H9 (cell line): ENCODE measurements at regions not wholly inside any gene's neighbourhood (a gene's known extent, or its start where the extent isn't known, plus 50 kb on each side); places are given as distances from the start of the nearest gene placed in this dataset.

ENCODE experiments used
- DNase-seq: peaks from one replicate; pipeline ENCODE4 v3.0.0-alpha.2; 2017
- H2AFZ ChIP-seq: one replicate; pipeline ENCODE4 v1.6.1; 2013; ENCODE audit warnings: mild to moderate bottlenecking, low read length, control low read depth, moderate library complexity
- H2AK5ac ChIP-seq: 2 replicates; pipeline ENCODE4 v1.6.1; 2013; ENCODE audit warnings: low read length, control low read depth, mixed read lengths; ENCODE audit not compliant: insufficient read length
- H2BK120ac ChIP-seq: one replicate; pipeline ENCODE4 v1.6.1; 2013; ENCODE audit warnings: low read depth, mild to moderate bottlenecking, low read length, control low read depth, inconsistent platforms; ENCODE audit not compliant: poor library complexity, severe bottlenecking
- H2BK12ac ChIP-seq: 2 replicates; pipeline ENCODE4 v1.6.1; 2013; ENCODE audit warnings: low read length, control low read depth, mixed read lengths, low read depth; ENCODE audit not compliant: insufficient read length
- H2BK15ac ChIP-seq: 2 replicates; pipeline ENCODE4 v1.6.1; 2013; ENCODE audit warnings: low read depth, low read length, control low read depth
- H2BK20ac ChIP-seq: one replicate; pipeline ENCODE4 v1.6.1; 2013; ENCODE audit warnings: low read depth, mild to moderate bottlenecking, low read length, control low read depth, inconsistent platforms; ENCODE audit not compliant: poor library complexity, severe bottlenecking
- H2BK5ac ChIP-seq: 2 replicates; pipeline ENCODE4 v1.6.1; 2013; ENCODE audit warnings: low read length, control low read depth, mixed read lengths; ENCODE audit not compliant: insufficient read length
- H3K14ac ChIP-seq: 2 replicates; pipeline ENCODE4 v1.6.1; 2013; ENCODE audit warnings: low read length, control low read depth; ENCODE audit not compliant: insufficient read depth
- H3K18ac ChIP-seq: 2 replicates; pipeline ENCODE4 v1.6.1; 2013; ENCODE audit warnings: low read depth, mild to moderate bottlenecking, mixed read lengths, low read length, control low read depth; ENCODE audit not compliant: insufficient read length
- H3K23ac ChIP-seq: 2 replicates; pipeline ENCODE4 v1.6.1; 2013; ENCODE audit warnings: low read length, control low read depth, mixed read lengths, low read depth; ENCODE audit not compliant: insufficient read length
- H3K23me2 ChIP-seq: 2 replicates; pipeline ENCODE4 v1.6.1; 2013; ENCODE audit warnings: low read depth, mild to moderate bottlenecking, mixed read lengths, low read length, control low read depth; ENCODE audit not compliant: insufficient read length, poor library complexity, severe bottlenecking
- H3K27ac ChIP-seq: 2 replicates; pipeline ENCODE4 v1.5.1; 2013; ENCODE audit warnings: low read length, control low read depth, mixed read lengths, low read depth; ENCODE audit not compliant: insufficient read length
- H3K27me3 ChIP-seq: 2 replicates; pipeline ENCODE4 v1.6.1; 2013; ENCODE audit warnings: low read length, control low read depth, inconsistent platforms; ENCODE audit not compliant: insufficient read depth
- H3K4ac ChIP-seq: 2 replicates; pipeline ENCODE4 v1.6.1; 2013; ENCODE audit warnings: low read depth, mild to moderate bottlenecking, control low read depth, inconsistent platforms, low read length, moderate library complexity
- H3K4me1 ChIP-seq: 2 replicates; pipeline ENCODE4 v1.6.1; 2013; ENCODE audit warnings: low read length, control low read depth, inconsistent platforms; ENCODE audit not compliant: insufficient read depth
- H3K4me2 ChIP-seq: 2 replicates; pipeline ENCODE4 v1.6.1; 2013; ENCODE audit warnings: low read length, control low read depth, mixed read lengths; ENCODE audit not compliant: insufficient read length, insufficient read depth
- H3K56ac ChIP-seq: 2 replicates; pipeline ENCODE4 v1.6.1; 2013; ENCODE audit warnings: low read depth, mild to moderate bottlenecking, mixed read lengths, low read length, control low read depth; ENCODE audit not compliant: insufficient read length
- H3K79me1 ChIP-seq: 2 replicates; pipeline ENCODE4 v1.6.1; 2013; ENCODE audit warnings: low read depth, mild to moderate bottlenecking, moderate library complexity, low read length, control low read depth, inconsistent platforms; ENCODE audit not compliant: insufficient read depth, poor library complexity, severe bottlenecking
- H3K79me2 ChIP-seq: 2 replicates; pipeline ENCODE4 v1.6.1; 2013; ENCODE audit warnings: low read length, control low read depth, inconsistent platforms; ENCODE audit not compliant: insufficient read depth
- H3K9ac ChIP-seq: 2 replicates; pipeline ENCODE4 v1.6.1; 2013; ENCODE audit warnings: low read length, control low read depth, mixed read lengths; ENCODE audit not compliant: insufficient read length; ENCODE audit errors: extremely low read depth
- H3K9me3 ChIP-seq: one replicate; pipeline ENCODE4 v1.6.1; 2013; ENCODE audit warnings: low read depth, low read length, inconsistent platforms; ENCODE audit not compliant: control insufficient read depth
- H3T11ph ChIP-seq: one replicate; pipeline ENCODE4 v1.6.1; 2013; ENCODE audit warnings: mild to moderate bottlenecking, low read length, control low read depth, inconsistent platforms
- H4K20me1 ChIP-seq: one replicate; pipeline ENCODE4 v1.6.1; 2013; ENCODE audit not compliant: control insufficient read depth, insufficient read length, insufficient read depth
- H4K5ac ChIP-seq: 2 replicates; pipeline ENCODE4 v1.6.1; 2013; ENCODE audit warnings: low read depth, mild to moderate bottlenecking, mixed read lengths, low read length, control low read depth; ENCODE audit not compliant: insufficient read length
- H4K8ac ChIP-seq: replicated peaks from 2 replicates; pipeline ENCODE4 v1.6.1; 2013; ENCODE audit warnings: low read length, control low read depth, mixed read lengths, low read depth; ENCODE audit not compliant: insufficient read length
- H4K91ac ChIP-seq: 2 replicates; pipeline ENCODE4 v1.6.1; 2013; ENCODE audit warnings: low read depth, mild to moderate bottlenecking, moderate library complexity, mixed read lengths, low read length, control low read depth; ENCODE audit not compliant: insufficient read length
- H3K27ac Mint-ChIP-seq, 3 experiments: 2 replicates in 2 of 3; 3 replicates in 1 of 3; pipeline ENCODE4 v1.8.0; 2020 to 2021; ENCODE audit warnings: mixed read lengths in 3 of 3, mild to moderate bottlenecking in 1 of 3, moderate library complexity in 1 of 3
- H3K27me3 Mint-ChIP-seq: 2 replicates; pipeline ENCODE4 v1.8.0; 2021; ENCODE audit warnings: low read depth, mild to moderate bottlenecking, moderate library complexity, mixed read lengths
- H3K36me3 Mint-ChIP-seq, 3 experiments: 2 replicates in 2 of 3; 3 replicates in 1 of 3; pipeline ENCODE4 v1.8.0; 2020 to 2021; ENCODE audit warnings: low read depth in 3 of 3, mixed read lengths in 3 of 3; ENCODE audit not compliant: insufficient read depth in 1 of 3
- H3K4me1 Mint-ChIP-seq, 2 experiments: 2 replicates each; pipeline ENCODE4 v1.8.0; 2020; ENCODE audit warnings: mixed read lengths in 2 of 2
- H3K4me3 Mint-ChIP-seq, 2 experiments: 2 replicates in 1 of 2; 3 replicates in 1 of 2; pipeline ENCODE4 v1.8.0; 2020 to 2021; ENCODE audit warnings: mild to moderate bottlenecking in 2 of 2, mixed read lengths in 2 of 2, moderate library complexity in 1 of 2
- H3K9me3 Mint-ChIP-seq, 2 experiments: 2 replicates in 1 of 2; 3 replicates in 1 of 2; pipeline ENCODE4 v1.8.0; 2020; ENCODE audit warnings: mild to moderate bottlenecking in 2 of 2, mixed read lengths in 2 of 2, moderate library complexity in 1 of 2
- WGBS: extraction: QIAGEN DNeasy Blood & Tissue Kit; methylation state at CpG from one replicate; pipeline ENCODE4 v1.1.7; 2013; ENCODE audit warnings: missing lambda C conversion rate, low lambda C conversion rate, mixed read lengths; ENCODE audit not compliant: insufficient read length; ENCODE audit errors: extremely low coverage; 5-methylcytosine and 5-hydroxymethylcytosine counted together
- TF ChIP-seq, protein P1 (sequence below): fragments of 200-600 bp; sonication (generic); conservative IDR thresholded peaks from 3 replicates; pipeline ENCODE4 v1.8.0; 2021; ENCODE audit warnings: antibody characterized with exemption, mild to moderate bottlenecking

DNA sequence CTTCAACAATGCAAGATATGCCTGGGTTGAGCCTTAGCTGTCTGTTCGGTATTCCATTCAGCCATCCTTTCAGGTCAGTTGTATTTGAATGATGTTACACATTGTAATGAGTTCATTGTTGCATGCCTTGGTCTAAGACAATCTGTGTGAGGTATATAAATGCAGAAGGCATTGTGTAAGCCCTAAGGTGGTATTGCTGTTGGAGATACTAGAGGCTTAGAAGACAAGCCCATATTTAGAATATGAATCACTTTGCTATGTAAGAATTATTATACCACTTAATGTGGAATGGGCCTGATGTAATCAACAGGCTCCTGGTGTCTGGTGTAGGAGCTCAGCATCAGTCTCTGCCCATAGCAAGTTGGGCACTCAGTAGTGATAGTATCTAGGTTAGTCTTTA lies 473.4 kb upstream of the GNPDA2 start:
- H2AFZ ChIP-seq, result no peak overlapping the region
- H3T11ph ChIP-seq, result no peak overlapping the region
- no peak overlapping the region for H2BK20ac ChIP-seq
- H4K5ac ChIP-seq, result no peak overlapping the region
- H3K4me2 ChIP-seq, result no peak overlapping the region
- Mint-ChIP-seq H3K9me3 (peaks cover 0 to 3% of the 10 kb centered on the region in 2 experiments; a peak in 1 of 5 replicates), H3K27me3 (no peaks in the 10 kb centered on the region), H3K4me1 (no peaks in the 10 kb centered on the region), H3K36me3 (no peaks in the 10 kb centered on the region; a peak in 1 of 7 replicates), H3K4me3 (no peak overlapping the region), H3K27ac (no peak overlapping the region)
- WGBS, result no CpG with 5 or more reads among the region's 1 CpG
- no peaks in the 10 kb centered on the region for H4K20me1 ChIP-seq
- H3K18ac ChIP-seq, result no peak overlapping the region
- TF ChIP-seq, protein P1, sequence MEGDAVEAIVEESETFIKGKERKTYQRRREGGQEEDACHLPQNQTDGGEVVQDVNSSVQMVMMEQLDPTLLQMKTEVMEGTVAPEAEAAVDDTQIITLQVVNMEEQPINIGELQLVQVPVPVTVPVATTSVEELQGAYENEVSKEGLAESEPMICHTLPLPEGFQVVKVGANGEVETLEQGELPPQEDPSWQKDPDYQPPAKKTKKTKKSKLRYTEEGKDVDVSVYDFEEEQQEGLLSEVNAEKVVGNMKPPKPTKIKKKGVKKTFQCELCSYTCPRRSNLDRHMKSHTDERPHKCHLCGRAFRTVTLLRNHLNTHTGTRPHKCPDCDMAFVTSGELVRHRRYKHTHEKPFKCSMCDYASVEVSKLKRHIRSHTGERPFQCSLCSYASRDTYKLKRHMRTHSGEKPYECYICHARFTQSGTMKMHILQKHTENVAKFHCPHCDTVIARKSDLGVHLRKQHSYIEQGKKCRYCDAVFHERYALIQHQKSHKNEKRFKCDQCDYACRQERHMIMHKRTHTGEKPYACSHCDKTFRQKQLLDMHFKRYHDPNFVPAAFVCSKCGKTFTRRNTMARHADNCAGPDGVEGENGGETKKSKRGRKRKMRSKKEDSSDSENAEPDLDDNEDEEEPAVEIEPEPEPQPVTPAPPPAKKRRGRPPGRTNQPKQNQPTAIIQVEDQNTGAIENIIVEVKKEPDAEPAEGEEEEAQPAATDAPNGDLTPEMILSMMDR, result no peak
- H3K79me1 ChIP-seq, result no peaks in the 10 kb centered on the region
- no peak overlapping the region for H2AK5ac ChIP-seq
- H2BK5ac ChIP-seq, result no peak overlapping the region
- H3K23me2 ChIP-seq, result no peaks in the 10 kb centered on the region
- no peak overlapping the region for H3K14ac ChIP-seq
- H3K27ac ChIP-seq, result no peak overlapping the region
- no peak overlapping the region for H2BK12ac ChIP-seq
- no peaks in the 10 kb centered on the region for H3K4me1 ChIP-seq
- no peaks in the 10 kb centered on the region for H3K27me3 ChIP-seq
- H3K9me3 ChIP-seq, result no peaks in the 10 kb centered on the region
- H3K79me2 ChIP-seq, result no peaks in the 10 kb centered on the region
- no peak overlapping the region for H2BK120ac ChIP-seq
- no peak overlapping the region for H2BK15ac ChIP-seq
- no peak overlapping the region for H3K56ac ChIP-seq
- no peak overlapping the region for H3K4ac ChIP-seq
- no peak for DNase-seq
- no peak overlapping the region for H3K9ac ChIP-seq
- no peak overlapping the region for H4K8ac ChIP-seq
- no peak overlapping the region for H4K91ac ChIP-seq
- no peak overlapping the region for H3K23ac ChIP-seq
